ENCODE measurements at regions not wholly inside any gene's neighbourhood (a gene's known extent, or its start where the extent isn't known, plus 50 kb on each side); places are given as distances from the start of the nearest gene placed in this dataset.
A peak's percentile ranks its signal among the peaks of the same experiment; 100 is the strongest.

DNA sequence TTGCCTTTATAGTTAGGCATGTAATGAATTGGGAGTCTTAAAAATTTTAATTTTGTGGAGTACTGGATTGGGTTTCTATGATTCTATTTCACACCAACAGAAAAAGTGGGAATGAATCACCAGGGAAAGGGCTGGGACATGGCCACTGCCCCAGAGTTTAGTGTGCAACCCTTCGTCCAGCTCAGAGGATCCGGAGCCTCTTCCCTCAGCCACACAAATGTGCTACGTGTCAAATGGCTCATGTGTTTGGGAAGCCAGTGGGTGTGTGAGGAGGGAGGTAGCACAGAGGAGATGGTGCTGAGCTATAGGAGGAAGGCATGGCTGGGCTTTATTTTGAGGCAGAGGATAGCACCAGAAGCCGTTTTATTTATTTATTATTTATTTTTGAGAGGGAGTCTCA lies 247.3 kb downstream of the SIPA1L2 start:
- DNase-seq (ENCODE audit: low spot score) = no peak
- Mint-ChIP-seq H3K4me1 (peaks cover 15% of the 10 kb centered on the region), H3K36me3 (no peaks in the 10 kb centered on the region), H3K27me3 (ENCODE audit: insufficient read depth, low read depth) (peaks cover 4% of the 10 kb centered on the region), H3K9me3 (no peaks in the 10 kb centered on the region), H3K27ac (no peak overlapping the region), H3K4me3 (no peak overlapping the region)
- Histone ChIP-seq H2AFZ (replicated peaks) (no peak overlapping the region), H3K4me1 (no peaks in the 10 kb centered on the region), H3K79me2 (ENCODE audit: low read depth) (no peaks in the 10 kb centered on the region), H3K4me3 (no peak overlapping the region), H3K27me3 (no peaks in the 10 kb centered on the region), H3K36me3 (no peaks in the 10 kb centered on the region), H3K9ac (no peak overlapping the region), H3K27ac (no peak overlapping the region), H4K20me1 (ENCODE audit: low read depth) (no peaks in the 10 kb centered on the region), H3K9me3 (ENCODE audit: low read depth) (no peaks in the 10 kb centered on the region), H3F3A (ENCODE audit: low read depth) (no peaks in the 10 kb centered on the region), H3K4me2 (no peak overlapping the region)
- TF ChIP-seq, protein P1, sequence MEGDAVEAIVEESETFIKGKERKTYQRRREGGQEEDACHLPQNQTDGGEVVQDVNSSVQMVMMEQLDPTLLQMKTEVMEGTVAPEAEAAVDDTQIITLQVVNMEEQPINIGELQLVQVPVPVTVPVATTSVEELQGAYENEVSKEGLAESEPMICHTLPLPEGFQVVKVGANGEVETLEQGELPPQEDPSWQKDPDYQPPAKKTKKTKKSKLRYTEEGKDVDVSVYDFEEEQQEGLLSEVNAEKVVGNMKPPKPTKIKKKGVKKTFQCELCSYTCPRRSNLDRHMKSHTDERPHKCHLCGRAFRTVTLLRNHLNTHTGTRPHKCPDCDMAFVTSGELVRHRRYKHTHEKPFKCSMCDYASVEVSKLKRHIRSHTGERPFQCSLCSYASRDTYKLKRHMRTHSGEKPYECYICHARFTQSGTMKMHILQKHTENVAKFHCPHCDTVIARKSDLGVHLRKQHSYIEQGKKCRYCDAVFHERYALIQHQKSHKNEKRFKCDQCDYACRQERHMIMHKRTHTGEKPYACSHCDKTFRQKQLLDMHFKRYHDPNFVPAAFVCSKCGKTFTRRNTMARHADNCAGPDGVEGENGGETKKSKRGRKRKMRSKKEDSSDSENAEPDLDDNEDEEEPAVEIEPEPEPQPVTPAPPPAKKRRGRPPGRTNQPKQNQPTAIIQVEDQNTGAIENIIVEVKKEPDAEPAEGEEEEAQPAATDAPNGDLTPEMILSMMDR (IDR thresholded peaks at IDR 0.05) = no peak
- TF ChIP-seq EZH2phosphoT487 (IDR thresholded peaks at IDR 0.05) (no peak), EZH2 (IDR thresholded peaks at IDR 0.05) (no peak)

DNA sequence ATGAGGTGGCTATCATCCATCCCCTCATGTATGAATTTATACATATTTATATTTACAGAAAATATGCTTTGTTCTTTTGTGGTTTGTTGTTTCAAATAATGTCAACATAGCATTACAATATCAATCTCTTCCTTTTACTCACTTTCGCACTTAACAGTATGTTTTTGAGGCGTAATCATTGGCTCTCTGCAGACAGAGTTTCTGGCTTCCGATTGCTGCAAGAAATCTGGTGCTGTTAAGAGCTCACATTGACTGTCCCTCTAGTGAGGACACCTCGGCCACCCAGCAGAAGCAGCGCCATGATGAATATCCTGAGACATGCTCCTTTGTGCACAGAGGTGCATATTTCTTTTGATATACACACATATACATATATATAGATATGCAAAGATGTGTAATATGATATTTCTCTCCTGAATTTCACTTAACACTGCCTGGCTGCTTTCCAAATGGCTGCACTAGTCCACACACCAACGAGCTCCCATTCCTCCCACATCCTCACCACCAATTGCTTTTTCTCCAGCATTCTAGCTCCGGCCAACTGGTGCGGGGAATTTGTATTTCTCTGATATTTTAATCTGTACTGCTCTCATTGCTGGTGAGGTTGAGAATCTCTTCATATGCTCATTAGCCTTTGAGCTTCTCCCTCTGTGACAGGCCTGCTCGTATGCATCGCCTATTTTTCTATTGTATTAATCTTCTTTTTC lies 248.4 kb downstream of the SIPA1L2 start:
- TF ChIP-seq EZH2 (IDR thresholded peaks at IDR 0.05) = no peak
- no peak for TF ChIP-seq EZH2phosphoT487 (IDR thresholded peaks at IDR 0.05)
- TF ChIP-seq, protein P1 (IDR thresholded peaks at IDR 0.05) = no peak
- H3K9ac ChIP-seq = no peak overlapping the region
- Mint-ChIP-seq H3K27ac (no peak overlapping the region), H3K9me3 (no peaks in the 10 kb centered on the region), H3K36me3 (no peaks in the 10 kb centered on the region), H3K4me3 (no peak overlapping the region), H3K4me1 (peaks cover 24% of the 10 kb centered on the region), H3K27me3 (ENCODE audit: insufficient read depth, low read depth) (peaks cover 7% of the 10 kb centered on the region)
- H3K27ac ChIP-seq = no peak overlapping the region
- no peaks in the 10 kb centered on the region for H3F3A ChIP-seq (ENCODE audit: low read depth)
- H3K79me2 ChIP-seq (ENCODE audit: low read depth) = no peaks in the 10 kb centered on the region
- H3K27me3 ChIP-seq = no peaks in the 10 kb centered on the region
- H3K36me3 ChIP-seq = no peaks in the 10 kb centered on the region
- no peaks in the 10 kb centered on the region for H3K9me3 ChIP-seq (ENCODE audit: low read depth)
- H3K4me1 ChIP-seq = no peaks in the 10 kb centered on the region
- no peak overlapping the region for H3K4me2 ChIP-seq
- H3K4me3 ChIP-seq = no peak overlapping the region
- H2AFZ ChIP-seq (replicated peaks) = no peak overlapping the region
- no peaks in the 10 kb centered on the region for H4K20me1 ChIP-seq (ENCODE audit: low read depth)
- no peak for DNase-seq (ENCODE audit: low spot score)

DNA sequence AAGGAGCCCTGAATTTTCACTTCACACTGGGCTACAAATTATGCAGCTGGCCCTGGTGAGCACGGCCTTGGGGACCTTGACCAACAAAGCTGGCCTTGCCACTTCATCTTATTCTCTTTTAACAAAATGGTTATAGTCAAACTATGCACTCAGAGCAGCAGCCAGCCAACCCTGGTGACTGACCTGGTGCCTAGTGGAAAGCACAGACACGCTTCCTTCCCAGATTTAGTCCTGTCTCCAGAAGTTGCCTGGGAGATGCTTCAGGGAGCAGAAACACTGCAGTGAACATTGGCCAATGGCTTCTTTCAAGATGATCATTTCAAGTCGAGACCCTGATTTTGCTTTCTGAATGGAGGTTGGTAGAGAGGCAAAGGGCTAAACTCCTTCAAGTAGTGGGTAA lies 249.3 kb downstream of the SIPA1L2 start:
- no peaks in the 10 kb centered on the region for H3K27me3 ChIP-seq
- no peak overlapping the region for H2AFZ ChIP-seq (replicated peaks)
- no peak overlapping the region for H3K4me3 Mint-ChIP-seq
- no peaks in the 10 kb centered on the region for H3K4me1 ChIP-seq
- peak overlapping the region; percentile 67 for H3K27ac Mint-ChIP-seq
- no peaks in the 10 kb centered on the region for H3K79me2 ChIP-seq (ENCODE audit: low read depth)
- no peak for TF ChIP-seq EZH2phosphoT487 (IDR thresholded peaks at IDR 0.05)
- TF ChIP-seq, protein P1 (IDR thresholded peaks at IDR 0.05) = no peak
- no peak for TF ChIP-seq EZH2 (IDR thresholded peaks at IDR 0.05)
- no peaks in the 10 kb centered on the region for H3K9me3 Mint-ChIP-seq
- no peaks in the 10 kb centered on the region for H3K36me3 ChIP-seq
- H3K9me3 ChIP-seq (ENCODE audit: low read depth) = no peaks in the 10 kb centered on the region
- H4K20me1 ChIP-seq (ENCODE audit: low read depth) = no peaks in the 10 kb centered on the region
- H3K27me3 Mint-ChIP-seq (ENCODE audit: insufficient read depth, low read depth) = peaks cover 7% of the 10 kb centered on the region
- DNase-seq (ENCODE audit: low spot score) = no peak
- H3K4me2 ChIP-seq = no peak overlapping the region
- H3K36me3 Mint-ChIP-seq = no peaks in the 10 kb centered on the region
- H3K27ac ChIP-seq = no peak overlapping the region
- no peak overlapping the region for H3K9ac ChIP-seq
- peaks cover 24% of the 10 kb centered on the region for H3K4me1 Mint-ChIP-seq
- no peaks in the 10 kb centered on the region for H3F3A ChIP-seq (ENCODE audit: low read depth)
- no peak overlapping the region for H3K4me3 ChIP-seq
